ENCODE measurements at regions not wholly inside any gene's neighbourhood (a gene's known extent, or its start where the extent isn't known, plus 50 kb on each side); places are given as distances from the start of the nearest gene placed in this dataset.

DNA sequence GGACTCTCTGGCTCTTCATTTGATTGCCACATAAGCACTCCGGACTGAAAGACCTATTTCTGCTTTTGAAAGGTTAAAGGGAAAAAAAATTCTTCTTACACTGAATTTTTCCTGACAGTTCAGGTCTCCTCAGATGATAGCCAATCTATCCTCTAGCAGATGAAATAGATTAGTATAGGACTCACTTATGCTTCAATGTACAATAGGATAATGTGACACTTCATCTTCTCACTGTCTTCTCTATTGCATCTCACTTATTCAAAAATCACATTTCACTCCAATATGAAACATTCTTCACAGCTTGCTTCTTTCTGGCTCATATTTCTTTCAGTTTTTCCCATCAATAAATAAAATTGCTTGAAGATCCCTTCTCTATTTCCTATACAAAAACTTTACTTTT, 860.9 kb upstream of the SLITRK6 start:
- no peak for TF ChIP-seq CTCF (IDR thresholded peaks at IDR 0.05; ENCODE audit: low read depth, low read length)
- no peaks in the 10 kb centered on the region for H3K4me1 ChIP-seq (ENCODE audit: low read depth)
- H3K9me3 ChIP-seq (ENCODE audit: low read depth), result no peaks in the 10 kb centered on the region
- no peaks in the 10 kb centered on the region for H3K27me3 ChIP-seq
- no peaks in the 10 kb centered on the region for H3K36me3 ChIP-seq
- H3K4me3 ChIP-seq, result no peak overlapping the region
- no peak for DNase-seq (ENCODE audit: low read depth in 1 of 2, low spot score in 1 of 2)
- H3K27ac ChIP-seq, result no peak overlapping the region

DNA sequence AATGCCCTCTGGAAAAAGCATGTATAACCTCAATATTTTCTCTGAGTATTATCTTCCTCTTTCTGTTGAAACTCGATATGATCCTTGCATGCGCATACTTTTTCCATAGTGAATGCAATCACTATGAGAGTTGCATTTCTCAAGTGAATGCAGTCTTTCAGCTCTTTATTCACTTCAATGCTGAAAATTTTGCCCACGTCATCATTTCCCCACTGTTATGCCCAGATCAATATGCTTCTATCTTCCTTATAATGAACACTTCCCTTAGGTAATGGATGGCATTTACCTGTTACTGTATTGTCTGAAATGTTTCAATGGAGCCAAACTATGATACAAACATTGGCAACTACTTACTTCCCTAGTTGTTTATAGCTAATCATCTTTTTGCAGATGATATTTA, 866.6 kb upstream of the SLITRK6 start:
- Histone ChIP-seq H3K4me3 (no peak overlapping the region), H3K4me1 (ENCODE audit: low read depth) (no peaks in the 10 kb centered on the region), H3K36me3 (no peaks in the 10 kb centered on the region), H3K27me3 (no peaks in the 10 kb centered on the region), H3K27ac (no peak overlapping the region), H3K9me3 (ENCODE audit: low read depth) (no peaks in the 10 kb centered on the region)
- TF ChIP-seq CTCF (IDR thresholded peaks at IDR 0.05; ENCODE audit: low read depth, low read length), result no peak
- no peak for DNase-seq (ENCODE audit: low read depth in 1 of 2, low spot score in 1 of 2)

DNA sequence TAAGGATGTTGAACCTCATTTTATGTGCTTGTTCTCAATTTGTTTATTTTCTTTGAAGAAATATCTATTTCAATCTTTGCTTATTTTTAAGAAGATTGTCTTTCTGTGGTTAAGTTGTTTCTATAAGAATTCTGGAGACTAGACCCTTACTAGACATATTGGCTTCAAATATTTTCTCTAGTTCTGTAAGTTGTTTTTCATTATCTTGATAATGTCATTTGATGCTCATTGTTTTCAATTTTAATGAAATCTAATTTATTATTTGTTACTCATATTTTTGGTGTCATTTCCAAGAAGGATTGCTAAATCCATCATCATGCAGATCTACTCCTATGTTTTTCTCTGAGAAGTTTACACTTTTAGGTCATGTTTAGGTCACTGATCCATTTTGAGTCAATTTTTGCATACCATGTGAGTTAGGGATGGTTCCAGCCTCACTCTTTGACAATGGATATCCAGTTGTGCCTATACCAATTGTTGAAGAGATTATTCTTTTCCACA, 874.8 kb upstream of the SLITRK6 start:
- Histone ChIP-seq H3K27ac (no peak overlapping the region), H3K27me3 (no peaks in the 10 kb centered on the region), H3K4me1 (ENCODE audit: low read depth) (no peaks in the 10 kb centered on the region), H3K36me3 (no peaks in the 10 kb centered on the region), H3K9me3 (ENCODE audit: low read depth) (no peaks in the 10 kb centered on the region), H3K4me3 (no peak overlapping the region)
- TF ChIP-seq CTCF (IDR thresholded peaks at IDR 0.05; ENCODE audit: low read depth, low read length), result no peak
- no peak for DNase-seq (ENCODE audit: low read depth in 1 of 2, low spot score in 1 of 2)

GRCh38 chr13:86681223-86681622, 882.0 kb upstream of the SLITRK6 start:
- no peak for DNase-seq (ENCODE audit: low read depth in 1 of 2, low spot score in 1 of 2)
- Histone ChIP-seq H3K27ac (no peak overlapping the region), H3K36me3 (no peaks in the 10 kb centered on the region), H3K4me1 (ENCODE audit: low read depth) (no peaks in the 10 kb centered on the region), H3K9me3 (ENCODE audit: low read depth) (no peaks in the 10 kb centered on the region), H3K4me3 (no peak overlapping the region), H3K27me3 (no peaks in the 10 kb centered on the region)
- TF ChIP-seq CTCF (IDR thresholded peaks at IDR 0.05; ENCODE audit: low read depth, low read length), result no peak

GRCh38 chr13:86684402-86684801, 885.2 kb upstream of the SLITRK6 start:
- no peak for TF ChIP-seq CTCF (IDR thresholded peaks at IDR 0.05; ENCODE audit: low read depth, low read length)
- no peak overlapping the region for H3K4me3 ChIP-seq
- no peak overlapping the region for H3K27ac ChIP-seq
- no peaks in the 10 kb centered on the region for H3K9me3 ChIP-seq (ENCODE audit: low read depth)
- H3K36me3 ChIP-seq, result no peaks in the 10 kb centered on the region
- DNase-seq (ENCODE audit: low read depth in 1 of 2, low spot score in 1 of 2), result no peak
- no peaks in the 10 kb centered on the region for H3K4me1 ChIP-seq (ENCODE audit: low read depth)
- H3K27me3 ChIP-seq, result no peaks in the 10 kb centered on the region

- H3K4me3 ChIP-seq, result no peak overlapping the region
- H3K27me3 ChIP-seq, result no peaks in the 10 kb centered on the region
- no peak for TF ChIP-seq CTCF (IDR thresholded peaks at IDR 0.05; ENCODE audit: low read depth, low read length)
- no peak overlapping the region for H3K27ac ChIP-seq
- no peaks in the 10 kb centered on the region for H3K4me1 ChIP-seq (ENCODE audit: low read depth)
- H3K9me3 ChIP-seq (ENCODE audit: low read depth), result no peaks in the 10 kb centered on the region
- no peaks in the 10 kb centered on the region for H3K36me3 ChIP-seq
- DNase-seq (ENCODE audit: low read depth in 1 of 2, low spot score in 1 of 2), result no peak
Observed at GRCh38 chr13:86689911-86690310, 890.7 kb upstream of the SLITRK6 start.

All from cardiac muscle cell (in vitro differentiated cells and primary cell).